ENCODE measurements at regions not wholly inside any gene's neighbourhood (a gene's known extent, or its start where the extent isn't known, plus 50 kb on each side); places are given as distances from the start of the nearest gene placed in this dataset.

GRCh38 chr17:73785958-73786743, 141.9 kb upstream of the SDK2 start:
- TF ChIP-seq CTCF (IDR thresholded peaks at IDR 0.05) (no peak), POLR2A (IDR thresholded peaks at IDR 0.05) (no peak)

Measured in lower leg skin (tissue), 3 donors.